ENCODE measurements at regions not wholly inside any gene's neighbourhood (a gene's known extent, or its start where the extent isn't known, plus 50 kb on each side); places are given as distances from the start of the nearest gene placed in this dataset.

- TF ChIP-seq, protein P1, sequence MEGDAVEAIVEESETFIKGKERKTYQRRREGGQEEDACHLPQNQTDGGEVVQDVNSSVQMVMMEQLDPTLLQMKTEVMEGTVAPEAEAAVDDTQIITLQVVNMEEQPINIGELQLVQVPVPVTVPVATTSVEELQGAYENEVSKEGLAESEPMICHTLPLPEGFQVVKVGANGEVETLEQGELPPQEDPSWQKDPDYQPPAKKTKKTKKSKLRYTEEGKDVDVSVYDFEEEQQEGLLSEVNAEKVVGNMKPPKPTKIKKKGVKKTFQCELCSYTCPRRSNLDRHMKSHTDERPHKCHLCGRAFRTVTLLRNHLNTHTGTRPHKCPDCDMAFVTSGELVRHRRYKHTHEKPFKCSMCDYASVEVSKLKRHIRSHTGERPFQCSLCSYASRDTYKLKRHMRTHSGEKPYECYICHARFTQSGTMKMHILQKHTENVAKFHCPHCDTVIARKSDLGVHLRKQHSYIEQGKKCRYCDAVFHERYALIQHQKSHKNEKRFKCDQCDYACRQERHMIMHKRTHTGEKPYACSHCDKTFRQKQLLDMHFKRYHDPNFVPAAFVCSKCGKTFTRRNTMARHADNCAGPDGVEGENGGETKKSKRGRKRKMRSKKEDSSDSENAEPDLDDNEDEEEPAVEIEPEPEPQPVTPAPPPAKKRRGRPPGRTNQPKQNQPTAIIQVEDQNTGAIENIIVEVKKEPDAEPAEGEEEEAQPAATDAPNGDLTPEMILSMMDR (IDR thresholded peaks at IDR 0.05; ENCODE audit: insufficient read depth, low read depth, low read length), result peak; percentile 51
- TF ChIP-seq EZH2 (IDR thresholded peaks at IDR 0.05; ENCODE audit: insufficient read depth, low read length), result no peak
Measured at GRCh38 chr1:90133133-90133532, 138.2 kb downstream of the ZNF326 start.
